ENCODE measurements at regions not wholly inside any gene's neighbourhood (a gene's known extent, or its start where the extent isn't known, plus 50 kb on each side); places are given as distances from the start of the nearest gene placed in this dataset.
"Not testable (repeated sequence)": the region's sequence is repeated elsewhere in the genome, so short reads cannot be mapped to it uniquely, and the experiment has no call there.

DNA sequence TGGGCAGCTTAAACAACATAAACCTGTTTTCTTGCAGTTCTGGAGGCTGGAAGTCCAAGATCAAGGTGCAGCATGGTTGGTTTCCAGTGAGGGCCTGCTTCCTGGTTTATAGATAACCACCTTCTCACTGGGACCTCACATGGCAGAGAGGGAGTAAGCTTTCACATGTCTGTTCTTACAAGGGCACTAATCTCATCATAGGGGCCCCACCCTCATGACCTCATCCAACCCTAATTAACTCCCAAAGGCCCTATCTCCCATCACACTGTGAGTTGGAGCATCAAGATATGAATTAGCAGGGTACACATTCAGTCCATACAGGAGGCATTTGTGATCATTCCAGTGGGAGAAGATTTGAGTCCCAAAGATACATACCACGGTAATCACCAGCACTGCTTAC is 50.5 kb upstream of the GRIN2A start:
- H3K4me3 Mint-ChIP-seq = no peak overlapping the region
- peaks cover 16% of the 10 kb centered on the region for H3K27me3 Mint-ChIP-seq
- H3K4me1 Mint-ChIP-seq = peaks cover 0 to 4% (median 2%) of the 10 kb centered on the region in 3 donors
- no peaks in the 10 kb centered on the region for H3K36me3 Mint-ChIP-seq
- H3K27ac Mint-ChIP-seq = no peak overlapping the region
- peaks cover 1 to 5% (median 5%) of the 10 kb centered on the region in 3 donors for H3K9me3 Mint-ChIP-seq

DNA sequence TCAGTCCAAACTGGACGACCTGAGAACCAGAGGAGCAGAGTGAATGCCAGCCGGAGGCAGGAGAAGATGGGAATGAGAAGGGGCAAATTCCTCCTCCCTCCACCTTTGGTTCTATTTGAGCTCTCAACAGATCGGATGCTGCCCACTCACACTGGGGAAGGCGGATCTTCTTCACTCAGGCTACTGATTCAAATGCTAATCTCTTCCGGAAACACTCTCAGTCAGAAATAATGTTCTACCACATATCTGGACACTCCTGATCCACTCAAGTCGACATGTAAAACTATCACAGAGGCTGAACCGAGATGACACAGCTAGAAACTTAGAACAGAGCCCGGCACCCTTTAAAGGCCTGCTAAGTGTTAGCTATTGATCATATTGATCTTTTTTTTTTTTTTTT is 57.4 kb upstream of the GRIN2A start:
- Mint-ChIP-seq H3K27ac (no peak overlapping the region), H3K4me1 (peaks cover 6 to 7% (median 6%) of the 10 kb centered on the region in 3 donors), H3K9me3 (no peaks in the 10 kb centered on the region), H3K36me3 (no peaks in the 10 kb centered on the region), H3K27me3 (peaks cover 9% of the 10 kb centered on the region), H3K4me3 (no peak overlapping the region)

DNA sequence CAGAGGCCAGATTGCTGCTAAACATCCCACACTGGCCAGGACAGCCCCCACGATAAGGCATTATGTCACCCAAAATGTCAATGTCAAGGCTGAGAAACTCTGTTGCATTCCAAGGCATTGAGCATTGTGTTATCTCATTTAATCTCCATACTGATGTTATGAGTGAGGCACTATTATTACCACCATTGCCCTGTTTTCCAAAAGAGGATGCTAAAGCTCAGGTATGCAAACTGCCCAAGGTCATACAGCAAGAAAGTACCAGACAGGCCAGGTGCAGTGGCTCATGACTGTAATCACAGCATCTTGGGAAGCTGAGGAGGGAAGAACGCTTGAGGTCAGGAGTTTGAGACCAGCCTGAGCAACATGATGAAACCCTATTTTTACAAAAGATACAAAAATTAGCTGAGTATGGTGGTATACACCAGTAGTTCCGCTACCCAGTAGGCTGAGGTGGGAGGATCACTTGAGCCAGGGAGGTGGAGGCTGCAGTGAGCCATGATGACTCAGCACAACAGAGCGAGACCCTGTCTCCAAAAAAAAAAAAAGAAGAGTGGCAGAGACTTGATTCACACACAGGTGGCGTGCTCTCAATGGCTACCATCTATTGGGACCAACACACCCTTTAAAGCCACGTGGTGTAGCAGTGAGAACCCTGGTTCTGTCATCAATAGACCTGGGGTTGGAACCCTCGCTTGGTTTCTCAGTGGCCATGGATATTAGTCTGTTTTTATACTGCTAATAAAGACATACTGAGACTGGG is 58.8 kb upstream of the GRIN2A start:
- no peaks in the 10 kb centered on the region for H3K9me3 Mint-ChIP-seq
- H3K36me3 Mint-ChIP-seq = no peaks in the 10 kb centered on the region
- H3K27ac Mint-ChIP-seq = peak overlapping the region in 1 of 3 donors; percentile 88
- H3K4me3 Mint-ChIP-seq = no peak overlapping the region
- H3K27me3 Mint-ChIP-seq = peaks cover 5% of the 10 kb centered on the region
- peaks cover 6 to 7% (median 6%) of the 10 kb centered on the region in 3 donors for H3K4me1 Mint-ChIP-seq

DNA sequence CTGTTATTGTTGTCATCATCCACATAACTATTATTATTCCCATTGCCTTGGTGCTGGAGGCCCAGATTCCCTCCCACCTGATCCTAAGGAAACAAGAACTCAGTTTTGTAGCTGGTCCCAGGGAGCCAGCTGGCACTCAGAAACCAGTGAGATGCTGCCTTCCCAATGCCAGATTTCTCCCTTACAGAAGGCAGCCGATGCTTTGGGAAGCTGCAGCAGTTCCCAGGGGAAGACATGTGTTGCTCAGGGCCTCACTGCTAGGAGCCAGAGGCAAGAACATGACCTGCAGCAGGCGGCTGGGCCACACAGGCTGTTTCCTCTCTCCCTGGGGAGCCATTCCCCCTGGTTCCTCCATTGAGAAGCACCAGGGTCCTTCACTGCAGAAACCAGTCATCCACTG is 59.9 kb upstream of the GRIN2A start:
- H3K9me3 Mint-ChIP-seq = no peaks in the 10 kb centered on the region
- no peak overlapping the region for H3K4me3 Mint-ChIP-seq
- H3K4me1 Mint-ChIP-seq = peaks cover 6 to 7% (median 6%) of the 10 kb centered on the region in 3 donors
- no peak overlapping the region for H3K27ac Mint-ChIP-seq
- H3K36me3 Mint-ChIP-seq = no peaks in the 10 kb centered on the region
- H3K27me3 Mint-ChIP-seq = peaks cover 5% of the 10 kb centered on the region

DNA sequence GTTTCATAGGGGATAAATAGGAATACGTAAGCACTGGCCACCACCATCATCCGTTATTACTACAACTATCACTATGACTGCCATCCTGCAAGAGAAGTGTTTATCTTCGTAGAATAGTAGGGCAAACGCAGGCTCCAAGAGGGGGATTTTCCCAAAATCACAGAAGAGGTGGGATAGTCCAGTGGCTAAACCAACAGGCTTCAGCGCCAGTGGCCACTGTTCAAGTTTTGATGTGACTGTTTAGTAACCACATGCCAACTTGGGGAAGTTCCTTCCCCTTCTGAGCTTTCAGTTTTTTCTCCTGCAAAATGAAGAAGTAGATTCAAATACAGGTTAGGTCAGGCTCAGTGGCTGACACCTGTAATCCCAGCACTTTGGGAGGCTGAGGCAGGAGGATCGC is 60.7 kb upstream of the GRIN2A start:
- Mint-ChIP-seq H3K4me1 (peaks cover 6 to 7% (median 6%) of the 10 kb centered on the region in 3 donors), H3K27ac (no peak overlapping the region), H3K9me3 (no peaks in the 10 kb centered on the region), H3K36me3 (no peaks in the 10 kb centered on the region), H3K27me3 (peaks cover 5% of the 10 kb centered on the region), H3K4me3 (peak overlapping the region in 1 of 4 donors; percentile 76)

DNA sequence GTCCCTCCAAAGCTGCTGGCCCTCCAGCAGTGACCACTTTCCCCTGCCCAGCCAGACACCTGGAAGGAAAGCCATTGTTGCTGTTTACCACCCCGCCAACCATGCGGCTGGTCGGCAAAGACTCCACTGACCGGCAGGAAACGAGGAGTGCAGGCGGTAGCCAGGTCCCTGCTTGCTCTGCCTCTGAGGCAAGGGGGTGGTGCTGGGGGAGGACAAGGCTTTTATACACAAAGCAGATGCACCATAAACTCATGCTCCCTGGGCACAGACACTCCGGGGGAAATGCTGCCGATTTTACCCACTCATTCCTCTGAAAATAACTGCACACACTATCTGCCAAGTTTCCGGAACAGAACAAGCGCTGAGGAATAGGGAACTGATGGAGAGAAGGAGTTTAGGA is 62.8 kb upstream of the GRIN2A start:
- Mint-ChIP-seq H3K27me3 (peaks cover 2% of the 10 kb centered on the region), H3K27ac (no peak overlapping the region), H3K4me1 (peaks cover 6 to 7% (median 6%) of the 10 kb centered on the region in 3 donors), H3K4me3 (no peak overlapping the region), H3K36me3 (no peaks in the 10 kb centered on the region), H3K9me3 (no peaks in the 10 kb centered on the region)

DNA sequence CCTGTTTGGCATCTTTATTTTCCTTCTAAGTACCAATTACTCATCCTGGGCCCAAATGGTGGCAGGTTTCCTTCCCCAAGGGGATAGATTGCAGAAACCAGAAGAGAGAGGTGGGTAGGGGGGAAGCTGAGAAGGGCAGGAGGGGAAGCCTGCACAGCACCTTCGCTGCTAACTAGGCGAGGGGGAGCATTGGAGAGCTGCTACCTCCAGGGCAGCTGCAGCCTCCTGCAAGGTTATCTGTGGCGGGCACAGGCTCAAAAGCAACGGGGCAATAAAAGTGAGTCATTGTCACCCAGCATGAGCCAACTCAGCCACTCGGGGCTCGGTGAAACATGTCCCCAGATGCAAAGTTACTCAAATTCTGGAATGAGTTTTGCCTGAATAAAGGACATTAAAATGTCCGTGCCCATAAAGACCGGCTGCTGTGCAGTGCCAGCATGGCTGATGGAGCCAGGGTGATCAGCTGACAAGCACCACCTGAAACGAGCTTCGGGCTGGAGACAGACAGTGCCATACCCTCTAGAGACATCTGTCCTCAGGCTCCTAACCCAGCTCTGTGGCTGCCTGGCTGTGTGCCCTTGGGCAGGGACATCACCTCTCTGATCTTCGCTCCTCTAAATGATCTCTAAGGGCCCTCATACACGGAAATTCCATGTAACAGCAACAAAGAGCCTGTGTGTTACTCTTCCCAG is 68.1 kb upstream of the GRIN2A start:
- no peak overlapping the region for H3K4me3 Mint-ChIP-seq
- H3K27ac Mint-ChIP-seq = peak overlapping the region in 2 of 3 donors; percentile 39 to 77
- no peaks in the 10 kb centered on the region for H3K9me3 Mint-ChIP-seq
- no peaks in the 10 kb centered on the region for H3K36me3 Mint-ChIP-seq
- no peaks in the 10 kb centered on the region for H3K4me1 Mint-ChIP-seq
- peaks cover 4% of the 10 kb centered on the region for H3K27me3 Mint-ChIP-seq

DNA sequence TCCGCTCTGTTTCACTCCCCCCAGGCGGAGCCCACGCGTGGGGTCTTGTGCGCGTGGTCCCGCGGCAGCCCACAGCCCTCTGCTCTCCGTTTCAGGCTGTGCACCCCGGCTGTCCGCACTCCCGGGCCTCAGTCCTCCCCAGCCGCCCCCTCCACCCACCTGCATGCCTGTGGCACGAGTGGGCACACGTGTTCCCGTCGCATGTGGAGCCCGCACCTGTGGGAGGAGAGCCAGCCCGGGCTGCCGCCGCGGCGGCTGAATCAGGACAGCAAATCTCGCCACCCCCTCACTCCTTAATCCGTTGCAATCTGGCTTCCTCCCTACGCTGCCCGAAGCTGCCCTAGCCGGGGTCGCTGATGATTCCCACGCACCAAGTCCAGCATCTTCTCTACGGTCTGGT is 69.9 kb upstream of the GRIN2A start:
- peaks cover 0 to 1% (median 0%) of the 10 kb centered on the region in 3 donors for H3K9me3 Mint-ChIP-seq
- H3K4me3 Mint-ChIP-seq = no peak overlapping the region
- peaks cover 4 to 9% (median 8%) of the 10 kb centered on the region in 3 donors for H3K4me1 Mint-ChIP-seq
- H3K36me3 Mint-ChIP-seq = no peaks in the 10 kb centered on the region
- peaks cover 4% of the 10 kb centered on the region for H3K27me3 Mint-ChIP-seq
- no peak overlapping the region for H3K27ac Mint-ChIP-seq

DNA sequence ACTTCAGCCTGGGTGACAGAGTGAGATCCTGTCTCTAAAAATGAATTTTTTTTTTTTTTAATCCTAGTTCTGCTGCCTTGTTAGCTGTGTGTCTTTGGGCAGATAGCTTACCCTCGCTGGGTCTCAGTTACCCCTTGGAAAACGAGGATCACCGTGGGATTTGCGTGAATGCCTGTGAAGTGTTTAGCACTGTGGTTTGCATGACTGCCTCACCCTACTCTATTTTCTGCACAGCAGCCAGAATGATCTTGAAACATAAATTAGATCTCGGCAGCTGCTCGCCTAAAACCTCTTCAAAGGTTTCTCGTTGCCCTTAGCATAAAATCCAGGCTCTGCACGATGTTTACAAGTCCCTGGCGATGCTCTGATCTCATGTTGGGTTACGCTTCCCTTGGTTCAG is 71.2 kb upstream of the GRIN2A start:
- Mint-ChIP-seq H3K4me1 (peaks cover 8 to 14% (median 12%) of the 10 kb centered on the region in 3 donors), H3K9me3 (peaks cover 0 to 1% (median 0%) of the 10 kb centered on the region in 3 donors), H3K36me3 (no peaks in the 10 kb centered on the region), H3K4me3 (no peak overlapping the region), H3K27me3 (peaks cover 4% of the 10 kb centered on the region), H3K27ac (no peak overlapping the region)

DNA sequence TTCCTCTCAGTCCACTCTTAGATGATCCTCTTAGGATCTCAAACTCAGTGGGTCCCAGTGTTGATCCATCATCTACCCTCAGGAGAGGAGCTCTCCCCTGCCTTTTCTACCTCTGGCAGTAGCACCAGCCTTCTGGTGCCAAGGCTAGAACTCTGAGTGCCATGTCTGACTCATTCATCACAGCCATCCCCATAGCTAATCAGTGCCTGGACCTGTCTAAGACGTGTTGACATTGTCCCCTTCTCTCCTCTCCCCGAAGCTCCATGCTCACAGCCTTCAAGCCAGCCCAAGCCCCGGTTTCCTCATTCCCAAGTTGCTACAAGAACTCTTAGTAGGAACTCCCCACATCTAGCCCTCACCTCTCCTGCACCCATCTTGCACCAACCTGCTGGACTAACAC is 73.5 kb upstream of the GRIN2A start:
- Mint-ChIP-seq H3K4me1 (peaks cover 22 to 28% (median 23%) of the 10 kb centered on the region in 3 donors), H3K27me3 (peaks cover 4% of the 10 kb centered on the region), H3K27ac (peak overlapping the region in 1 of 3 donors; percentile 80), H3K36me3 (no peaks in the 10 kb centered on the region), H3K4me3 (no peak overlapping the region), H3K9me3 (peaks cover 0 to 1% (median 0%) of the 10 kb centered on the region in 3 donors)

DNA sequence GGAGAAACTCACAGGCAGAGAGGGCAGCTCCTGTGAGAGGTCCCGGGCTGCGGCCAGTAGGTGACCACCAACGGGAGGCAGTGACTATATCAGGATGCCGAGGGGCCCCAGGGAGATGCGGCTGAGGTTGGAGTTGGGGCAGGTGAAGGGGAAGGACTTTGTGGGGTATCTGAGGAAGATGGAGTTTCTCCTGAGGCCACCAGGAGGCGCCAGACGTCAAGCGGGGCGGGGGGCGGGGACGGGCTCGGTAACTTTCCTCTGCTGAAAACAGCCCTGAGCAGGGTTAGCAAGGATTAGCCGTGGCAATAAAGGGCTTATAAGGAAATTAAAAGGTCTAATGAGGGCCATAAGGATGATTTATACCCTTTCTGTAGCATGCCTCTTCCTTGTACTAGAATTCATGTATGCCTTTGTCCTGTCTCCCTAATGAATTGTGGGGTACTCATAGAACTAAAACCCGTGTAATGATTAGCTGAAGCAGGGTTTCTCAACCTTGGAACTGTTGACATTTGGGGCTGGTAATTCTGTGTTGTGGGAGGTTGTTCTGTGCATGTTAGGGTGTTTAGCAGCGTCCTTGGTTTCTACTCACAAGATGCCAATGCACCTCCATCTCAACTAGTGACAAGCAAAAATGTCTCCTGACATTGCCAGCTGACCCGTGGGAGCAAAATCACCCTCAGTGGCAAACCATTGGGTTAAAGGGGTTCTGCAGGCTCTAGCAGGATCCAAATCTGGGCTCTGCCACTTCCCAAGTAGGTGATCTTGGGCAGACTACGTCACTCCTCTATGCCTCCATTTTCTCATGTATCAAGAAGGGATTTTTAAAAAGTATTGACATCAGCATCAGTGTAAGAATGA is 74.8 kb upstream of the GRIN2A start:
- H3K4me3 Mint-ChIP-seq = peak overlapping the region in 2 of 4 donors; percentile 28 to 60
- no peaks in the 10 kb centered on the region for H3K36me3 Mint-ChIP-seq
- peaks cover 0 to 1% (median 0%) of the 10 kb centered on the region in 3 donors for H3K9me3 Mint-ChIP-seq
- no peak overlapping the region for H3K27ac Mint-ChIP-seq
- H3K4me1 Mint-ChIP-seq = peaks cover 22 to 28% (median 26%) of the 10 kb centered on the region in 3 donors
- H3K27me3 Mint-ChIP-seq = peaks cover 3% of the 10 kb centered on the region

DNA sequence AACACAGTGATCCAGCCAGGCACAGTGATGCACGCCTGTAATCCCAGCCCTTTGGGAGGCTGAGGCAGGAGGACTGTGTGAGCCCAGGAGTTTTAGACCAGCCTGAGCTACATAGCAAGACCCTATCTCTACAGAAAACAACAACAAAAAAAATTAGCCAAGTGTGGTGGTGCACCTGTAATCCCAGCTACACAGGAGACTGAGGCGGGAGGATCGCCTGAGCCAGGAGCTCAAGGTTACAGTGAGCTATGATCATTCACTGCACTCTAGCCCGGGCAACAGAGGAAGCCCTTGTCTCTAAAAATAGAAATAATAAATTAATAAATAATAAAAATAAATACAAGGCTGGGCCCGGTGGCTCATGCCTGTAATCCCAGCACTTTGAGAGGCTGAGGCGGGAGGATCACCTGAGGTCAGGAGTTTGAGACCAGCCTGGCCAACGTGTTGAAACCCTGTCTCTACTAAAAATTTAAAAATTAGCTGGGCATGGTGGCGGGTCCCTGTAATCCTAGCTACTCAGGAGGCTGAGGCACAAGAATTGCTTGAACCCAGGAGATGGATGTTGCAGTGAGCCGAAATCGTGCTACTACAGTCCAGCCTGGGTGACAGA is 75.5 kb upstream of the GRIN2A start:
- H3K4me1 Mint-ChIP-seq = peaks cover 22 to 29% (median 28%) of the 10 kb centered on the region in 3 donors
- not testable (repeated sequence) for H3K36me3 Mint-ChIP-seq, H3K27me3 Mint-ChIP-seq, H3K9me3 Mint-ChIP-seq, H3K27ac Mint-ChIP-seq
- peak overlapping the region in 1 of 4 donors; percentile 60 for H3K4me3 Mint-ChIP-seq

DNA sequence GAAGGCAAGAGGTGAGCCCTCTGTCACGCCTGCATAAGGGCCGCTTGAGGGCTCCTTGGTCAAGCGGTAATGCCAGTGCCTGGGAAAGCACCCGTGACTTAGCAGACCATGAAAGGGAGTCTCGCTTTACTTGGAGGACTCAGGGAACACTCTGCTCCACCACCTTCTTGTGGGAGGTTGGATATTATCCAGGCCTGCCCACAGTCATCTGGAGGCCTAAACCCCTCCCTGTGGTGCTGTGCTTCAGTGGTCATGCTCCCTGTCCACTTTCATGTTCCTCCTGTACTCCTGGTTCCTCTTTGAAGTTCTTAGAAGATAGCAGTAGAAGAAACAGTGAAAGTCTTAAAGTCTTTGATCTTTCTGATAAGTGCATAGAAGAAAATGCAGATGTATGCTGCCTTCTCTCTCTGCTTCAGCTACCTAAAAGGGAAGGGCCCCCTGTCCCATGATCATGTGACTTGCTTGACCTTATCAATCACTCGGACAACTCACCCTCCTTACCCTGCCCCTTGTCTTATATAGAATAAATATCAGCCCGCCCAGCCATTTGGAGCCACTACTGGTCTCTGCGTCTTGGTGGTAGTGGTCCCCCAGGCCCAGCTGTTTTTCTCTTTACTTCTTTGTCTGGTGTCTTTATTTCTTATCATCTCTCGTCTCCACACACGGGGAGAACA is 76.8 kb upstream of the GRIN2A start:
- H3K27me3 Mint-ChIP-seq, H3K9me3 Mint-ChIP-seq, H3K36me3 Mint-ChIP-seq: not testable (repeated sequence)
- Mint-ChIP-seq H3K27ac (peak overlapping the region in 2 of 3 donors; percentile 31 to 84), H3K4me3 (peak overlapping the region in 2 of 4 donors; percentile 19 to 79), H3K4me1 (peaks cover 22 to 29% (median 28%) of the 10 kb centered on the region in 3 donors)

DNA sequence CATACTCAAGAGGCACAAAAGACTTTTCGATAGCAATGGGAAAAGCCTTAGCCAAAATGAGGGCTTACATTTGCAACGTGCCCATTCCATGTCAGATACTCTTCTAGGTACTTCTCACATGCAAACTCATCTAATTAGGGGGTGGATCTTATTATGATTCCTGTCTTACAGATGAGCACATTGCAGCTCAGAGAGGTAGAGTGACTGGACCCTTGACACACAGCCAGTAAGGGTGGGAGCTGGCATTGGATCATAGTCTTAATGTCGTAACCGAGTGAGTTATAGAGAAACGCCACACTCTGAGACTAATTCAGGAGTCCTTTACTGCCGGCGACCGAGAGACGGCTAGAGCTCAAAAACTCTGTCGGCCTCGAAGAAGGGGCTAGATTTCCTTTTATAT is 78.8 kb upstream of the GRIN2A start:
- H3K9me3 Mint-ChIP-seq = no peaks in the 10 kb centered on the region
- H3K4me1 Mint-ChIP-seq = peaks cover 22 to 29% (median 26%) of the 10 kb centered on the region in 3 donors

More for the DNA sequence above, 78.8 kb upstream of the GRIN2A start:
- no peak overlapping the region for H3K27ac Mint-ChIP-seq
- no peak overlapping the region for H3K4me3 Mint-ChIP-seq
- H3K36me3 Mint-ChIP-seq = no peaks in the 10 kb centered on the region
- no peaks in the 10 kb centered on the region for H3K27me3 Mint-ChIP-seq

Data from IgD-negative memory B cell (primary cell).